GM21515 (cell line): ENCODE measurements at regions not wholly inside any gene's neighbourhood (a gene's known extent, or its start where the extent isn't known, plus 50 kb on each side); places are given as distances from the start of the nearest gene placed in this dataset.

Experiments used
- ATAC-seq: cut with Tn5 transposase; IDR thresholded peaks from one replicate; pipeline ENCODE4 v1.9.1; 2021; ENCODE audit not compliant: unreplicated experiment

DNA sequence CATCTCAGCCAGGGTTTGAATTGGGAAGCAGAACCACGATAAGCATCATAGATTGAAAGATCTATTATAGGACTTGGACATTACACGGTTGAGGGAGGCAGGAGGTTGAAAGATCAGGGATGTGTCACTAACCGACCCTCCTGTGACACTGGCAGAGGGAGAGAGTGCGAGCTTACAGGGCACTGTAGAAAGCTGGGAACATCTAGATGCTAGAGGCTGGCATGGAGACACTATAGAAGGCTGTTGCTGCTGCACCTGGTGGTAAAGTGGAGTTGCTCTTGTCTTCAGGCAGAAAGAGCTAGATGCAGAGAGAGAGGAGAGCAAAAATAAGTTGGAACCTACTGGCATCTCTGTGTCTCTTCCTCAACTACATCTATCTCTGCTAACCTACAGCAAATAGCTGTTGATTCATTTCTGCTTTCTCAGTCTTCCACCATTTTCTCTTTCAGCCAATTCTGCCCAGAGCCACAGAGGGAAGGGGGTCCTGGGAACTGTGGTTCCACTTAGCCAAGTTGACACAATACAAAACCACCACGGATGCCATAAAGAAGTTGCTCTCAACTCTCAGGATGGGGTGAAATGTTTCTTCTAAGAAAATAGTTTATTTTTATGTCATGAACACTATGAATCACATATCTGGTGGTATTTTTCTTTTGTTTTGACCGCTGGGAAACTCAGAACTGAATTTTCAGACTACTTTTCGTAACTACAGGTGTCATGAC is 155.9 kb downstream of the ZNF281 start:
- ATAC-seq = peak; percentile 58

DNA sequence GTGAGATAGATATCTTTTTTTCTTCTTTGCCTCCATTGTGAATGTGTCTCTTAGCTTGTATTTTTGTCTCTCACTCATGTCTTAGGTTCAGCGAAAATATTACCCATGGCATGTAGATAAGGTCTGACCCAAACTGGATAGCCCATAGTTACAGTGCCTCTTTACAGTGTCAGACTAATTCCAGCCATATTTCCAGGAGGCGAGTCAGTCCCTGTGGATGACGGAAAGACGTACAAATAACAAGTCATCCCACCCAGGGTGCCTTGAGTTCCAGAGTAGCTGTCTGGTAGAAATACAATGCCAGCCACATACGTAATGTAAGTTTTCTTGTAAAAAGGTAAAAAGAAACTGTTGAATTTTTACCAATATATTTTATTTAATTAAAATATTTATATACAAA is 157.3 kb downstream of the ZNF281 start:
- no peak for ATAC-seq

- no peak for ATAC-seq
Observed at GRCh38 chr1:200250469-200250868, 159.4 kb downstream of the ZNF281 start.

GRCh38 chr1:200248541-200248940 is 161.3 kb downstream of the ZNF281 start:
- ATAC-seq = no peak

DNA sequence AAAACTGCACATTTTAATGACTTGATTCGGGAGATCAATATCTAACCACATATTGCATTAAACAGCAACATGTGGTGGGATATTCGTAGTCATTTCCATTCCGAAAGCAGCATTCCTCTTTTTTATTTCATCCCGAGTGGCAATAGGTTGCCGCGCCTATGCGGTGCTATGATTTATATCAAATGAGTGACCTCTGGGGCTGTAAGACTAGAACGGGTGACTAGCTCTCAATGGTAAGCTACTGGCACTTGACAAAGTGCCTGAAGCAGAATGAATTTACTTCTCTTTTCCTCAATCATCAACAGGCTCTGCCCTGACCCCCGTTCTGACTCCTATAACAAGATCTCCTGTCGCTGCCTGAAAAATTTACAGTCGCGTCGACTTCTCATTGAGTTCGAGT is 162.3 kb downstream of the ZNF281 start:
- ATAC-seq = no peak

GRCh38 chr1:200245473-200245872 is 164.4 kb downstream of the ZNF281 start:
- no peak for ATAC-seq

DNA sequence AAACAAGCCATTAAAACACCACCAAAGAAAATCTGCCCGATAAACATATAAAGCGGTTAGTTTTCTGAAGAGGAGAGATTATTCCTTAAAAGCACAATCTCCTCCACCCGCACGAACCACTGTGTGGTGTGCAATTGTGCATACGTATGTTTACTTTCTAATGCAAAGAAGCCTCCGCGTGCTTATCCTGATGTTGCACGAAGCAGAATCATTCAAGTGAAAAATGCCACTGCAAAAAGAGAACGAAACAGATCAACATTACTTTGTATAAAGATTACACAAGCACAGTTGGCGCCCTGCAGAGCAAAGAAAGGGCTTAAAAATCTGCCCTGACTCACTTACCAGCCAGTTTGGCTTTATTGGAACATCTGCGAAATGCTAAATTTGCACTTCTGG is 166.8 kb downstream of the ZNF281 start:
- ATAC-seq = no peak

GRCh38 chr1:200242110-200243041 is 167.5 kb downstream of the ZNF281 start:
- ATAC-seq = no peak

- ATAC-seq = no peak
Observed at GRCh38 chr1:200240656-200241055, 169.2 kb downstream of the ZNF281 start.

DNA sequence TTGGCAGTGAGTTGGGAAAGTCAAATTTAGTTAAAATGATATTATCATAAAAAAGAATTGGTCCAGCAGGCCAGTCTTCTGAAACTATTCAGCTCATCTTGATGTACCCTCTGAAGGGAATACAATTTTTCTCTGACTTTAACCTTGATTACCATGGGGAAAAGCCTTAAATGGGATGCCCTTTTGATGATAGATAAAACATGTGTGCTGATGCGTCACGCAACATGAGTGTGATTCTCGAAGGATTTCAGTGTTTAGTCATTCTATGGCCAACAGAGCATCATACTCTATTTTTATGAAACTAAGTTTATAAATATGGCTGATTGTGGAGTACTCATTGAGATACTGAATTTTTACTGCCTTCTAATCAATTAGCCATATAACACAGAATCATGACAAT is 171.5 kb downstream of the ZNF281 start:
- ATAC-seq = no peak

DNA sequence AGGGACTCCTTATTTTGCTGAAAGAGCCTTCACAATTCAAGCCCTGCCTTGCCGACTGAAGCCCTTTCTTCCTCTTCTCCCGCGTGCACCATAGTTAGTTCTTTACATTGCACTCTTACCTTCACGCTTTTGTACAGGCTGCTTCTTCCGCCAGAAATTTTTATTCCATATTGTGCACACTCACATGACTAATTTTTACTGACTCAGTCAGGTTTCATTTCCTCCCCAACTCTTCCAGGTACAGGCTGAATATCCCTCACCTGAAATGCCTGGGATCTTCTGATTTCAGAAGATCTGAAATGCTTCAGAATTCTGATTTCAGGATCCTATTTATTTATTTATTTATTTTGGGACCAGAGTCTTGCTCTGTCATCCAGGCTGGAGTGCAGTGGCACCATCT is 172.8 kb downstream of the ZNF281 start:
- no peak for ATAC-seq

DNA sequence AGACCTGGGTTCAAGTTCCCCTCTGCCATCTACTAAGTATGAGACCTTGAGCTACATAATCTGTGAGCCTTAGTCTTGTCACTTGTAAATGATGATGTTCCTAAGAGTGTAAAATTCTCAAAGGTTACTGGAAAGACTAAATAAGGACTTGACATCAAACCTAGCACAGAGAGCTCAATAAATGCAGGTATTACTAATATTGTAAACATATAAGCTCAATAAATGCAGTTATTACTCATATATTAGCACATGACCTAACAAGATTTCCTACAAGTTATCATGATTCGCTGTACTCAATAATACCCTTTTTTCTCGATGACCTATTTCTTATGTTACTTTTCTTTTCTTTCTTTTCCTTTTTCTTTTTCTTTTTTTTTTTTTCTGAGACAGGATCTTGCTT is 174.9 kb downstream of the ZNF281 start:
- ATAC-seq = no peak

DNA sequence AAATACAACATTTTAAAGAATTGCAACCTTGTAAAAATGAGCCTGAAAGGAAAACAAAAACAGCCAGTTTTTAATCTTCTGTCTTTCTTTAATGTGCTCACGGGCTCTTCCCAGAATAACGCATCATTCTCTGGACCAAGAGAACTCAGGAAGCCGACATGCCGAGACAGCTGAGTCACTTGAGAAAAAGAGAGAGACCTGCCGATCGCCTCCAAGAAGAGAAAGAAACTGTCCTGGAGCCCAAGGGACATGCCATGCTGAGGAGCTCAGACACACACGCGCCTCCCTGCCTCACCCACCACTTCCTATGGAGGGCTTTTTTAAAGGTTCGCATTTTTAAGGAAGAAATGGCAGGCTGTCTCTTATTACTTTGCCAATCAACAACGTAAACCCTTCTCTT is 176.4 kb downstream of the ZNF281 start:
- no peak for ATAC-seq

DNA sequence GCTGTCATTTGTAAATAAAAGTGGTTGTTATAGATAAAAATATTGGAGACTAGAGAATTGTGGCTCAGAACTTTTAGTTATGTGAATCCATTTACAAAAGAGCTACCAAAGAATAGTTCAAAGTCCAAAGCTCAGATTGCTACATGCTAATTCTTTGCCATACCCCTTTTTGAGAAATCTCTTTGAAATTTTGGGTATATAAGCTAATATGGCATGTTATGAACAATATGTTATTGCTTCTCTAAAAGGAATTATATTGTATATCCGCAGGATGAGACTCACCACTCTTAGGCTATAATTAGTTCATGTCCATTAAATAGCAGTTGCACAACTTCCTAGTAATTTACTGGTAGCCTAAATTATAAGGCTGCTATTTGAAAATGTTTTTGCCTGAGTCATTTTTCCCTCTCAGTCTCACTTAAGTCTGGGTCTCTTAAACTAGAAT is 178.0 kb downstream of the ZNF281 start:
- ATAC-seq = no peak

DNA sequence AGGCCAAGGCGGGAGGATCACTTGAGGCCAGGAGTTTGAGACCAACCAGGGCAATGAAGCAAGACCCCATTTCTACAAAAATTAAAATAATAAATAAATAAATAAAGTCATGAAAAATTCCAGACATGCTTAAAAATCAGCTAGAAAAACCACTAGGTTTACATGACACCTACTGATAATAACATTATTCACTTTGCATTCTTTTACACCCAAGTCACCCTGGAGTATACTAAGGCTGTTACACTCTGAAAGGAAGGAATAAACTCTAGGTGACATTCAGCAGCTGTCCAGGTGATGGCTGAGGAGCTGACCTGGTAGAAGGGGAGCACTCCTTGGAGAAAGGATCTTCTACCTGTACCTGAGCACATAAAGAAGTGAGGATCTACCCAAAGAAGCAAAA is 179.2 kb downstream of the ZNF281 start:
- no peak for ATAC-seq

- ATAC-seq = no peak
Observed at GRCh38 chr1:200228486-200228885, 181.3 kb downstream of the ZNF281 start.

- ATAC-seq = no peak
Observed at GRCh38 chr1:200228081-200228480, 181.8 kb downstream of the ZNF281 start.
